Tibial nerve (tissue), 4 donors: ENCODE measurements at regions not wholly inside any gene's neighbourhood (a gene's known extent, or its start where the extent isn't known, plus 50 kb on each side); places are given as distances from the start of the nearest gene placed in this dataset.

Experiments used
- CTCF ChIP-seq, 5 experiments: fragments of 200-600 bp in 3 of 5; fragments of 450-650 bp in 2 of 5; sonication (generic) in 3 of 5; IDR thresholded peaks; one replicate each; pipeline ENCODE4 v1.5.1; 2016 to 2019; ENCODE audit warnings: antibody characterized with exemption in 5 of 5, mild to moderate bottlenecking in 3 of 5, moderate library complexity in 2 of 5
- EP300 ChIP-seq, 2 donors: sonication (generic); formaldehyde crosslinking; IDR thresholded peaks; one replicate each; pipeline ENCODE4 v1.6.1; 2017; ENCODE audit warnings: antibody characterized with exemption in 2 of 2, mild to moderate bottlenecking in 1 of 2
- POLR2A ChIP-seq, 2 donors: fragments of 450-650 bp; IDR thresholded peaks; one replicate each; pipeline ENCODE4 v1.6.1; 2017; ENCODE audit warnings: antibody characterized with exemption in 2 of 2, mild to moderate bottlenecking in 2 of 2, moderate library complexity in 2 of 2

GRCh38 chr20:11797156-11797555 lies 120.5 kb upstream of the BTBD3 start:
- TF ChIP-seq POLR2A (IDR thresholded peaks at IDR 0.05) (no peak), CTCF (IDR thresholded peaks at IDR 0.05) (no peak), EP300 (IDR thresholded peaks at IDR 0.05) (no peak)
